Ishikawa (cell line): ENCODE measurements at regions not wholly inside any gene's neighbourhood (a gene's known extent, or its start where the extent isn't known, plus 50 kb on each side); places are given as distances from the start of the nearest gene placed in this dataset.
A peak's percentile ranks its signal among the peaks of the same experiment; 100 is the strongest.

Experiments used
- CEBPB ChIP-seq: IDR thresholded peaks from 2 replicates; pipeline ENCODE4 v1.6.1; 2012
- CREB1 ChIP-seq: IDR thresholded peaks from 2 replicates; pipeline ENCODE4 v1.6.1; 2012; ENCODE audit warnings: low read depth
- EGR1 ChIP-seq: IDR thresholded peaks from 2 replicates; pipeline ENCODE4 v1.6.1; 2012
- EP300 ChIP-seq: IDR thresholded peaks from 2 replicates; pipeline ENCODE4 v1.6.1; 2012; ENCODE audit warnings: borderline replicate concordance
- FOXM1 ChIP-seq: IDR thresholded peaks from 2 replicates; pipeline ENCODE4 v1.6.1; 2012; ENCODE audit warnings: low read depth, borderline replicate concordance
- MAX ChIP-seq: IDR thresholded peaks from 2 replicates; pipeline ENCODE4 v1.6.1; 2012
- NFIC ChIP-seq: IDR thresholded peaks from 2 replicates; pipeline ENCODE4 v1.6.1; 2012
- RAD21 ChIP-seq: IDR thresholded peaks from 2 replicates; pipeline ENCODE4 v1.6.1; 2012; ENCODE audit warnings: low read depth
- TAF1 ChIP-seq: IDR thresholded peaks from 2 replicates; pipeline ENCODE4 v1.6.1; 2012; ENCODE audit warnings: low read depth, mild to moderate bottlenecking
- TCF12 ChIP-seq: IDR thresholded peaks from 2 replicates; pipeline ENCODE4 v1.6.1; 2012; ENCODE audit warnings: low read depth
- TEAD4 ChIP-seq: IDR thresholded peaks from 2 replicates; pipeline ENCODE4 v1.6.1; 2012
- YY1 ChIP-seq: IDR thresholded peaks from 2 replicates; pipeline ENCODE4 v1.6.1; 2012; ENCODE audit warnings: low read depth
- ZBTB7A ChIP-seq: IDR thresholded peaks from 2 replicates; pipeline ENCODE4 v1.6.1; 2012; ENCODE audit warnings: low read depth
- TF ChIP-seq, protein P1 (sequence below): IDR thresholded peaks from 2 replicates; pipeline ENCODE4 v1.6.1; 2012; ENCODE audit warnings: low read depth, mild to moderate bottlenecking
- TF ChIP-seq, protein P2 (sequence below): IDR thresholded peaks from 2 replicates; pipeline ENCODE4 v1.6.1; 2012

DNA sequence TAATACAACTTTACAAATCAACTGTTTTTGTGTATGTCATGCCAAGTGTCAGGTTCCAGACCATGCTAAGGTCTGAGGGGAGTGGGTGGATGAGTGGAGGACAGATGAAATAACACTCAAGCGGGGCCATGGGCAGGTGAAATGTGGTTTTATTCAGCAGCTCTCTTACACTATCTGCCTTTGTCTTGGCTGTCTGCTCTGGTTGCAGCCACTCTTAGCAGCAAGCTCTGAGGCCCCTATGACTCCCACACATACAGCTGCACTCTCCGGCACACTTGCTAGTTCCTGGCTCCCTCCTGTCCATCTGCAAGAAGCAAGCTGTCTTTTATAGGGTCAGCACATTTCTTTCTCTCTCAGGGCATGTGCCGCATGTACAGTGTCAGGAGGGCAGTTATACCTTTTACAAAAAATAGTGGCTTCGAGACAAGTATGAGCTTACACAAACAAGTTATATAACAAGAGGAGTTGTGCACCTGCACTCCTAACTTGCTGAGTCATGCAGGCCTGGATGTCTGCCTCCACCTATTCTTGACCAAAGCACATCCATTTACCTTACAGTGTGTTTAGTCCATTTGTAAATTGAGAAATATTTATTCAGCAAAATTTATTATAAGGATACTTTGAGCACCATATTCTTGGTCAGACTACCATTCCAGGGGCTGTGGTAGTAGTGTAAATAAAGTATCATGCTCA, 683.7 kb upstream of the CBLB start:
- TF ChIP-seq MAX (no peak), FOXM1 (no peak), EP300 (no peak), CEBPB (no peak), TCF12 (no peak), RAD21 (no peak), ZBTB7A (no peak), CREB1 (no peak), YY1 (no peak), NFIC (no peak), TAF1 (no peak), EGR1 (no peak), TEAD4 (no peak)
- TF ChIP-seq, protein P1, sequence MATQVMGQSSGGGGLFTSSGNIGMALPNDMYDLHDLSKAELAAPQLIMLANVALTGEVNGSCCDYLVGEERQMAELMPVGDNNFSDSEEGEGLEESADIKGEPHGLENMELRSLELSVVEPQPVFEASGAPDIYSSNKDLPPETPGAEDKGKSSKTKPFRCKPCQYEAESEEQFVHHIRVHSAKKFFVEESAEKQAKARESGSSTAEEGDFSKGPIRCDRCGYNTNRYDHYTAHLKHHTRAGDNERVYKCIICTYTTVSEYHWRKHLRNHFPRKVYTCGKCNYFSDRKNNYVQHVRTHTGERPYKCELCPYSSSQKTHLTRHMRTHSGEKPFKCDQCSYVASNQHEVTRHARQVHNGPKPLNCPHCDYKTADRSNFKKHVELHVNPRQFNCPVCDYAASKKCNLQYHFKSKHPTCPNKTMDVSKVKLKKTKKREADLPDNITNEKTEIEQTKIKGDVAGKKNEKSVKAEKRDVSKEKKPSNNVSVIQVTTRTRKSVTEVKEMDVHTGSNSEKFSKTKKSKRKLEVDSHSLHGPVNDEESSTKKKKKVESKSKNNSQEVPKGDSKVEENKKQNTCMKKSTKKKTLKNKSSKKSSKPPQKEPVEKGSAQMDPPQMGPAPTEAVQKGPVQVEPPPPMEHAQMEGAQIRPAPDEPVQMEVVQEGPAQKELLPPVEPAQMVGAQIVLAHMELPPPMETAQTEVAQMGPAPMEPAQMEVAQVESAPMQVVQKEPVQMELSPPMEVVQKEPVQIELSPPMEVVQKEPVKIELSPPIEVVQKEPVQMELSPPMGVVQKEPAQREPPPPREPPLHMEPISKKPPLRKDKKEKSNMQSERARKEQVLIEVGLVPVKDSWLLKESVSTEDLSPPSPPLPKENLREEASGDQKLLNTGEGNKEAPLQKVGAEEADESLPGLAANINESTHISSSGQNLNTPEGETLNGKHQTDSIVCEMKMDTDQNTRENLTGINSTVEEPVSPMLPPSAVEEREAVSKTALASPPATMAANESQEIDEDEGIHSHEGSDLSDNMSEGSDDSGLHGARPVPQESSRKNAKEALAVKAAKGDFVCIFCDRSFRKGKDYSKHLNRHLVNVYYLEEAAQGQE = no peak
- TF ChIP-seq, protein P2, sequence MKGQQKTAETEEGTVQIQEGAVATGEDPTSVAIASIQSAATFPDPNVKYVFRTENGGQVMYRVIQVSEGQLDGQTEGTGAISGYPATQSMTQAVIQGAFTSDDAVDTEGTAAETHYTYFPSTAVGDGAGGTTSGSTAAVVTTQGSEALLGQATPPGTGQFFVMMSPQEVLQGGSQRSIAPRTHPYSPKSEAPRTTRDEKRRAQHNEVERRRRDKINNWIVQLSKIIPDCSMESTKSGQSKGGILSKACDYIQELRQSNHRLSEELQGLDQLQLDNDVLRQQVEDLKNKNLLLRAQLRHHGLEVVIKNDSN = no peak

GRCh38 chr3:106560451-106560966, 691.7 kb upstream of the CBLB start:
- TF ChIP-seq YY1 (no peak), ZBTB7A (no peak)

GRCh38 chr3:106566277-106566676, 697.5 kb upstream of the CBLB start:
- TF ChIP-seq TCF12 (no peak), EP300 (no peak), FOXM1 (no peak), TAF1 (no peak), CEBPB (no peak), RAD21 (peak; percentile 22; the same call in 1 of the 2 replicates), NFIC (no peak), TEAD4 (no peak)
- TF ChIP-seq, protein P1 = no peak

GRCh38 chr3:106570426-106570825, 701.6 kb upstream of the CBLB start:
- TF ChIP-seq FOXM1 (no peak), TCF12 (no peak), NFIC (no peak)

GRCh38 chr3:106573605-106574004, 704.8 kb upstream of the CBLB start:
- TF ChIP-seq EGR1 = no peak
- TF ChIP-seq TCF12 = no peak
- no peak for TF ChIP-seq ZBTB7A

- TF ChIP-seq TAF1 = no peak
These were observed 706.2 kb upstream of the CBLB start for GRCh38 chr3:106575029-106575428.

DNA sequence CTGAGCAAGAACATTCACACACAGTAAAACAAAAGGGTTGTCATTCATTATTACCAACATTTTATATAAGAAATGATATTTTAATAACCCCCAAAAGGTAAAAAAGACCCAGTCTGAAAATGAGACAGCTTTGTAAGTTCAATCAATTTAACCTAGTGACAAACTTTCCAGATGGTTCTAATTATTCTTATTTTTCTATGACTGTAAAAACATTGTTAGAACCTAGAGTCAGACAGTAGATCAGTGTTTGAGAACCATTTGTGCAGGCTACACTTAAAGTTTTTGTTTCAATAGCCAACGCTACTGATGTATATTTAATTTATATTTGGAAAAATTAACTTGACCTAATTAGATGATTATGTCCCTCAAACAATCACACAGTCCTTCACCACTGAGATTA, 708.4 kb upstream of the CBLB start:
- TF ChIP-seq RAD21 (no peak), EP300 (no peak), ZBTB7A (no peak), TEAD4 (no peak), FOXM1 (no peak), TAF1 (no peak), YY1 (no peak), NFIC (no peak), TCF12 (no peak), CREB1 (no peak), MAX (no peak), EGR1 (no peak), CEBPB (no peak)
- TF ChIP-seq, protein P2 = no peak
- TF ChIP-seq, protein P1 = no peak
